Spleen (tissue), 11 donors: ENCODE measurements at regions not wholly inside any gene's neighbourhood (a gene's known extent, or its start where the extent isn't known, plus 50 kb on each side); places are given as distances from the start of the nearest gene placed in this dataset.

Source experiments
- DNase-seq: peaks from one replicate; pipeline ENCODE4 v3.0.0-alpha.2; 2020
- H3K27ac ChIP-seq, 8 donors: fragments of 200-600 bp; sonication (generic) in 7 of 8; 1 replicate in 4 of 8; 2 replicates in 4 of 8; pipeline versions ENCODE4 v1.5.0 to v1.8.0; 2016 to 2021; ENCODE audit warnings: inconsistent platforms in 4 of 8, mild to moderate bottlenecking in 4 of 8, moderate library complexity in 1 of 8
- H3K27me3 ChIP-seq, 7 donors: fragments of 200-600 bp; sonication (generic) in 6 of 7; replicated peaks in 1 of 7; 1 replicate in 4 of 7; 2 replicates in 3 of 7; pipeline versions ENCODE4 v1.5.0 to v1.8.0; 2016 to 2021; ENCODE audit warnings: inconsistent platforms in 3 of 7, mild to moderate bottlenecking in 1 of 7
- H3K36me3 ChIP-seq, 6 donors: fragments of 200-600 bp; sonication (generic) in 5 of 6; 1 replicate in 4 of 6; 2 replicates in 2 of 6; pipeline versions ENCODE4 v1.5.0 to v1.8.0; 2016 to 2021; ENCODE audit warnings: inconsistent platforms in 2 of 6
- H3K4me1 ChIP-seq, 6 donors: fragments of 200-600 bp; sonication (generic) in 5 of 6; 1 replicate in 3 of 6; 2 replicates in 3 of 6; pipeline versions ENCODE4 v1.5.0 to v1.8.0; 2016 to 2021; ENCODE audit warnings: inconsistent platforms in 3 of 6
- H3K4me3 ChIP-seq, 8 donors: fragments of 200-600 bp; sonication (generic) in 7 of 8; 1 replicate in 4 of 8; 2 replicates in 4 of 8; pipeline versions ENCODE4 v1.5.0 to v1.8.0; 2016 to 2021; ENCODE audit warnings: inconsistent platforms in 4 of 8, mild to moderate bottlenecking in 4 of 8, moderate library complexity in 2 of 8
- H3K9me3 ChIP-seq, 8 donors: fragments of 200-600 bp; sonication (generic) in 7 of 8; 1 replicate in 4 of 8; 2 replicates in 4 of 8; pipeline versions ENCODE4 v1.5.0 to v1.8.0; 2016 to 2021; ENCODE audit warnings: inconsistent platforms in 4 of 8
- CTCF ChIP-seq, 11 experiments: fragments of 200-600 bp in 7 of 11; fragments of 450-650 bp in 4 of 11; sonication (generic) in 4 of 11; IDR thresholded peaks in 8 of 11; conservative IDR thresholded peaks in 3 of 11; 1 replicate in 7 of 11; 2 replicates in 4 of 11; pipeline versions ENCODE4 v1.4.0 to v1.8.0; 2016 to 2021; ENCODE audit warnings: antibody characterized with exemption in 11 of 11, inconsistent platforms in 4 of 11, mild to moderate bottlenecking in 1 of 11
- POLR2A ChIP-seq, 3 donors: fragments of 450-650 bp; IDR thresholded peaks; one replicate each; pipeline ENCODE4 v1.5.1; 2017; ENCODE audit warnings: antibody characterized with exemption in 3 of 3, mild to moderate bottlenecking in 1 of 3
- POLR2AphosphoS5 ChIP-seq, 3 donors: sonication (generic); formaldehyde crosslinking; IDR thresholded peaks; one replicate each; pipeline ENCODE4 v1.5.1; 2017; ENCODE audit warnings: antibody characterized with exemption in 3 of 3
- WGBS, 5 donors: extraction: QIAGEN DNeasy Blood & Tissue Kit in 3 of 5; methylation state at CpG; one replicate each; pipeline versions ENCODE4 v1.1.5 to v1.1.7; 2013 to 2018; 5-methylcytosine and 5-hydroxymethylcytosine counted together
- intact Hi-C: fragments of 100-400 bp; cut with DNase I; formaldehyde crosslinking; loops from one replicate; pipeline ENCODE4 v1.15.0; 2023; ENCODE audit warnings: low total_unique reads
- donor health status: healthy with polysubstance abuse.
- donor health status: DM: no; HTN: no; CAD: no; lungs with moderate emphysema.
- donor health status: DM: no; HTN: no; CAD: no.
- donor health status: Bipolar disorder and iron deficiency.
- donor health status: healthy.
- donor health status: DM: no; HTN: no; CAD: no.
- donor health status: DM: yes; HTN: yes; CAD: no.

GRCh38 chr5:74361406-74362358 lies 278.8 kb downstream of the ENC1 start:
- Histone ChIP-seq H3K27me3 (no peaks in the 10 kb centered on the region), H3K27ac (no peak overlapping the region), H3K4me1 (no peaks in the 10 kb centered on the region), H3K9me3 (peaks cover 0 to 6% (median 0%) of the 10 kb centered on the region in 8 donors), H3K4me3 (no peak overlapping the region), H3K36me3 (no peaks in the 10 kb centered on the region)
- intact Hi-C loops: no loop called here
- TF ChIP-seq POLR2A (IDR thresholded peaks at IDR 0.05): no peak
- TF ChIP-seq CTCF (IDR thresholded peaks at IDR 0.05 in 8 of 11, conservative IDR thresholded peaks at IDR 0.05 in 3 of 11): no peak
- no peak for TF ChIP-seq POLR2AphosphoS5 (IDR thresholded peaks at IDR 0.05)
- WGBS, 5 donors: 86 to 90% (median 88%) methylated on average over 13 of the region's 13 CpGs
- DNase-seq: no peak

- no peaks in the 10 kb centered on the region for H3K4me1 ChIP-seq
- TF ChIP-seq POLR2A (IDR thresholded peaks at IDR 0.05) (no peak), CTCF (IDR thresholded peaks at IDR 0.05 in 8 of 11, conservative IDR thresholded peaks at IDR 0.05 in 3 of 11) (no peak), POLR2AphosphoS5 (IDR thresholded peaks at IDR 0.05) (no peak)
- WGBS, 5 donors: 61 to 70% (median 69%) methylated on average over 7 of the region's 7 CpGs
- no peak for DNase-seq
- peaks cover 0 to 2% (median 0%) of the 10 kb centered on the region in 8 donors for H3K9me3 ChIP-seq
- H3K27ac ChIP-seq: no peak overlapping the region
- intact Hi-C loops: no loop called here
- no peak overlapping the region for H3K4me3 ChIP-seq
- no peaks in the 10 kb centered on the region for H3K27me3 ChIP-seq
- no peaks in the 10 kb centered on the region for H3K36me3 ChIP-seq
Measured at GRCh38 chr5:74360535-74361210, 279.9 kb downstream of the ENC1 start.

- TF ChIP-seq POLR2A (IDR thresholded peaks at IDR 0.05) (no peak), POLR2AphosphoS5 (IDR thresholded peaks at IDR 0.05) (no peak), CTCF (IDR thresholded peaks at IDR 0.05 in 8 of 11, conservative IDR thresholded peaks at IDR 0.05 in 3 of 11) (no peak)
- Histone ChIP-seq H3K9me3 (no peaks in the 10 kb centered on the region), H3K4me3 (no peak overlapping the region), H3K4me1 (no peaks in the 10 kb centered on the region), H3K27me3 (no peaks in the 10 kb centered on the region), H3K27ac (no peak overlapping the region), H3K36me3 (no peaks in the 10 kb centered on the region)
- intact Hi-C loops: no loop called here
- DNase-seq: no peak
- 58 to 77% (median 60%) methylated on average over 5 of the region's 5 CpGs for WGBS, 5 donors
Measured at GRCh38 chr5:74357827-74358226, 282.7 kb downstream of the ENC1 start.
